AG04449 (cell line): ENCODE measurements at regions not wholly inside any gene's neighbourhood (a gene's known extent, or its start where the extent isn't known, plus 50 kb on each side); places are given as distances from the start of the nearest gene placed in this dataset.

ENCODE experiments used
- CTCF ChIA-PET: fragments of 350-600 bp; formaldehyde crosslinking; extraction: SDS; loops from one replicate; lab custom pipeline; 2021; ENCODE audit warnings: antibody characterized with exemption; lab: Yijun Ruan, JAX
- POLR2A ChIA-PET: fragments of 400-600, 350-600 bp; formaldehyde crosslinking; extraction: SDS; loops from one replicate; lab custom pipeline; 2020; ENCODE audit warnings: antibody characterized with exemption, inconsistent platforms; lab: Yijun Ruan, JAX
- DNase-seq: peaks from one replicate; pipeline ENCODE4 v3.0.0-alpha.2; 2010; ENCODE audit warnings: low read depth, low spot score
- H3K4me3 ChIP-seq: 2 replicates; pipeline ENCODE4 v1.5.1; 2011; ENCODE audit warnings: low read depth, mild to moderate bottlenecking, control low read depth, low read length
- TF ChIP-seq, protein P1 (sequence below): IDR thresholded peaks from one replicate; pipeline ENCODE4 v1.5.1; 2011; ENCODE audit warnings: mild to moderate bottlenecking, moderate library complexity, low read length, control low read depth, inconsistent platforms; ENCODE audit not compliant: insufficient read depth; ENCODE audit errors: missing control alignments

DNA sequence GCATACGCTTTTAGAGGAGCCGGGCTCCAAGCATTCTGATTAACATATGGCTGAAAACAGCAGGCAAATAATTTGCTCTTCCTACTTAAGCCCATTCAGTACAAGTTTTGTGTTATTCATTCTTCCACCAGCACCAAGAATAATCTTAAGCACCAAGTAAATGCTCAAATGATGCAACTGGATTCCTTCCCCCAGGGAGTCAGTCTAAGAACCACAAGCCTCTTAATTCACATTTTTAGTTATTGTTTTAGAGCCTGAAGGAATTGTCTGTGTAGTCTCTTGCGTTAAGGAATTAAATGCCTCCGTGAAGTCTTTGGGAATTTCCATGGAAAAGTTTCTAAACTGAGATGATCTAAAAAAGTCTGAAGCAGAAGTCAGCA is 61.5 kb upstream of the MAGEB2 start:
- POLR2A ChIA-PET, result no interaction called here
- TF ChIP-seq, protein P1, sequence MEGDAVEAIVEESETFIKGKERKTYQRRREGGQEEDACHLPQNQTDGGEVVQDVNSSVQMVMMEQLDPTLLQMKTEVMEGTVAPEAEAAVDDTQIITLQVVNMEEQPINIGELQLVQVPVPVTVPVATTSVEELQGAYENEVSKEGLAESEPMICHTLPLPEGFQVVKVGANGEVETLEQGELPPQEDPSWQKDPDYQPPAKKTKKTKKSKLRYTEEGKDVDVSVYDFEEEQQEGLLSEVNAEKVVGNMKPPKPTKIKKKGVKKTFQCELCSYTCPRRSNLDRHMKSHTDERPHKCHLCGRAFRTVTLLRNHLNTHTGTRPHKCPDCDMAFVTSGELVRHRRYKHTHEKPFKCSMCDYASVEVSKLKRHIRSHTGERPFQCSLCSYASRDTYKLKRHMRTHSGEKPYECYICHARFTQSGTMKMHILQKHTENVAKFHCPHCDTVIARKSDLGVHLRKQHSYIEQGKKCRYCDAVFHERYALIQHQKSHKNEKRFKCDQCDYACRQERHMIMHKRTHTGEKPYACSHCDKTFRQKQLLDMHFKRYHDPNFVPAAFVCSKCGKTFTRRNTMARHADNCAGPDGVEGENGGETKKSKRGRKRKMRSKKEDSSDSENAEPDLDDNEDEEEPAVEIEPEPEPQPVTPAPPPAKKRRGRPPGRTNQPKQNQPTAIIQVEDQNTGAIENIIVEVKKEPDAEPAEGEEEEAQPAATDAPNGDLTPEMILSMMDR, result no peak

DNA sequence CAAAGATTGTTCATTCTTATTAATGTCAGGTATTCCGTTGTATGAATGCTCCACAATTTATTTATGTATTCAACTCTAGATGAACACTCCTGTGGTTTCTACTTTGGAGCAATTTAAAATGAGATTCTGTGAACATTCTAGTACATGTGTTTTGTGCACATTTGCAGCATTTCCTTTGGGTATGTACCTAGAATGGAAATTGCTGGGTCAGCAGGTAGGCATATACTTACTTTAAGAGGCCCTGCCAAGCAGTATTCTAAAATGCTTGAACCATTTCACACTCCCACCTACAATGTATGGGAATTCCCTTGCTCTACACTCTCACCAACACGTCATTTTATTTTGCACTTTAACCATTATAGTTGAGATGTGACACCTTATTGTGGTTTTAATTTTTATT is 59.4 kb upstream of the MAGEB2 start:
- no peak overlapping the region for H3K4me3 ChIP-seq
- POLR2A ChIA-PET, result no interaction called here
- TF ChIP-seq, protein P1, result no peak
- CTCF ChIA-PET, result no interaction called here
- DNase-seq, result no peak

More for the DNA sequence above, 61.5 kb upstream of the MAGEB2 start:
- peak; percentile 14 for DNase-seq
- CTCF ChIA-PET, result no interaction called here
- H3K4me3 ChIP-seq, result no peak overlapping the region

DNA sequence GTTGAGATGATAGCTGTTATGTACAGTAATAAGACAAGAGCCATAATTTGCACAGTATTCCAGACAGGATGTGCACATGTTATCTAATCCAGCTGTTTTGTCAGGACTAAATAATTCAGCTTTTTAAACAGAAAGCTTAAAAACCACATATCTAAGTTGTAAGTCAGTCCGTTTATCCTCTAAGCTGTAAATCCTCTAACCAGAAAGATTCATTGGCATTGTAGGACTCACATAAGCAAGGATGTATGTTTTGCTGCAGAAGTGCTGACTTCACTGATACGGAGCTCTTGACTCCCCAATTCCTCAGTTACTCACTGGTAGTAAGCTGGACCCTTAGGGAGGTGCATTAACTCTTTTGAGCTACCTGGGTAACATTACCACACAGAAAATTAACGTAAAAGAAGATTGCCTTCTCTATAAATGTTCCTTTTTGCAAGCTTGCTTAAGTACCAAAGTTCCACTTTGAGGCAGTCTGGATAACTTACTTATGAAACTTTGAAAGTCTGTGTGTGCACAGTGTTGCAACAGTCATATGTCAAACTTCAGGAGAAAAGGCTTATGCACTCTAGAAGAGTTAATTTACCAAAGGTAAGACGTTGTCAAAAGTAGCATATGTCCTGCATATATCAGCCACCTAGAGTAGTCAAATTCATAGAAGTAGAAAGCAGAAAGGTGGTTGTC is 58.3 kb upstream of the MAGEB2 start:
- no peak for DNase-seq
- ChIA-PET CTCF (no interaction called here), POLR2A (no interaction called here)
- H3K4me3 ChIP-seq, result no peak overlapping the region
- TF ChIP-seq, protein P1, result no peak

DNA sequence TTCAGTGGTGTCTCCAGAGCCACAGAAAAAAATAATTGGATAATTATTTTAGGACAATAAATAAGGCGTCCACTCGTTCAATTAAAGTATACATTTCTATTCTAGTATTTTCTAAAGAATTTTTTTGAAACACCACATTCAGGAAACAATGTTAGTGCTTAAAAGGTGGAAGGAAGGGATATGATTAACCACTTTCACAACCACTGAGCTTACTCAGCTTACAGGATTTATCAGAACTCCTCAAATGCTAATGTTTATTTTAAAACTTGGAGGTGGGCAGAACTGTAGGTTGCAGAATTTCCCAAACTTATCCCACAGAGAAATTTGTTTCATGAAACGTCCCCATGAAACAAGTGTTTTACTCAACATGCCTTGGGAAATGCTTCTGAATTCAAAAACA is 54.3 kb upstream of the MAGEB2 start:
- ChIA-PET CTCF (no interaction called here), POLR2A (no interaction called here)
- H3K4me3 ChIP-seq, result no peak overlapping the region
- TF ChIP-seq, protein P1, result no peak
- no peak for DNase-seq
